HFFc6 (cell line): ENCODE measurements at regions not wholly inside any gene's neighbourhood (a gene's known extent, or its start where the extent isn't known, plus 50 kb on each side); places are given as distances from the start of the nearest gene placed in this dataset.
A peak's percentile ranks its signal among the peaks of the same experiment; 100 is the strongest.

Experiments
- DNase-seq: peaks from one replicate; pipeline ENCODE4 v3.0.0-alpha.2; 2018
- H3K27ac Mint-ChIP-seq: 2 replicates; pipeline ENCODE4 v1.8.0; 2020; ENCODE audit warnings: mild to moderate bottlenecking, mixed read lengths
- H3K27me3 Mint-ChIP-seq: 2 replicates; pipeline ENCODE4 v1.8.0; 2021; ENCODE audit warnings: mild to moderate bottlenecking, moderate library complexity, mixed read lengths; ENCODE audit not compliant: insufficient read depth
- H3K36me3 Mint-ChIP-seq: 2 replicates; pipeline ENCODE4 v1.8.0; 2021; ENCODE audit warnings: low read depth, mixed read lengths
- H3K4me1 Mint-ChIP-seq: 2 replicates; pipeline ENCODE4 v1.8.0; 2020; ENCODE audit warnings: low read depth, mixed read lengths
- H3K4me3 Mint-ChIP-seq: 2 replicates; pipeline ENCODE4 v1.8.0; 2020; ENCODE audit warnings: mild to moderate bottlenecking, moderate library complexity, mixed read lengths
- H3K9me3 Mint-ChIP-seq: 2 replicates; pipeline ENCODE4 v1.8.0; 2020; ENCODE audit warnings: mild to moderate bottlenecking, mixed read lengths
- CTCF ChIP-seq: fragments of 200-600 bp; sonication (generic); IDR thresholded peaks from 2 replicates; pipeline ENCODE4 v1.5.0; 2021; ENCODE audit warnings: antibody characterized with exemption, mild to moderate bottlenecking

GRCh38 chr1:75668813-75669212 is 55.7 kb upstream of the ACADM start:
- no peak overlapping the region for H3K4me3 Mint-ChIP-seq
- no peaks in the 10 kb centered on the region for H3K36me3 Mint-ChIP-seq
- no peak overlapping the region for H3K27ac Mint-ChIP-seq
- peaks cover 13% of the 10 kb centered on the region for H3K4me1 Mint-ChIP-seq
- no peak for TF ChIP-seq CTCF
- no peak for DNase-seq
- no peaks in the 10 kb centered on the region for H3K9me3 Mint-ChIP-seq
- H3K27me3 Mint-ChIP-seq: peaks cover 4% of the 10 kb centered on the region

- Mint-ChIP-seq H3K27ac (no peak overlapping the region), H3K36me3 (no peaks in the 10 kb centered on the region), H3K4me1 (peaks cover 13% of the 10 kb centered on the region), H3K4me3 (no peak overlapping the region), H3K9me3 (no peaks in the 10 kb centered on the region), H3K27me3 (peaks cover 4% of the 10 kb centered on the region; the same call in 1 of the 2 replicates)
- no peak for TF ChIP-seq CTCF
- DNase-seq: no peak
These were observed 52.8 kb upstream of the ACADM start for GRCh38 chr1:75671708-75672107.

- H3K36me3 Mint-ChIP-seq: no peaks in the 10 kb centered on the region
- H3K27ac Mint-ChIP-seq: no peak overlapping the region
- no peak for TF ChIP-seq CTCF
- H3K9me3 Mint-ChIP-seq: no peaks in the 10 kb centered on the region
- no peak for DNase-seq
- H3K4me3 Mint-ChIP-seq: no peak overlapping the region
- peaks cover 13% of the 10 kb centered on the region for H3K4me1 Mint-ChIP-seq
- peaks cover 1% of the 10 kb centered on the region; the same call in 1 of the 2 replicates for H3K27me3 Mint-ChIP-seq
These were observed 52.4 kb upstream of the ACADM start for GRCh38 chr1:75672108-75672507.

- TF ChIP-seq CTCF: no peak
- Mint-ChIP-seq H3K27me3 (no peaks in the 10 kb centered on the region), H3K36me3 (no peaks in the 10 kb centered on the region), H3K27ac (peak overlapping the region; percentile 96), H3K4me1 (peaks cover 13% of the 10 kb centered on the region), H3K4me3 (no peak overlapping the region), H3K9me3 (no peaks in the 10 kb centered on the region)
- DNase-seq: peak; percentile 89
These were observed 51.7 kb upstream of the ACADM start for GRCh38 chr1:75672528-75673393.

- Mint-ChIP-seq H3K27me3 (no peaks in the 10 kb centered on the region), H3K27ac (peak overlapping the region; percentile 96), H3K36me3 (no peaks in the 10 kb centered on the region), H3K9me3 (no peaks in the 10 kb centered on the region), H3K4me3 (no peak overlapping the region), H3K4me1 (peaks cover 13% of the 10 kb centered on the region)
- no peak for DNase-seq
- no peak for TF ChIP-seq CTCF
These were observed 51.1 kb upstream of the ACADM start for GRCh38 chr1:75673399-75673798.
